Kidney epithelial cell (primary cell): ENCODE measurements at regions not wholly inside any gene's neighbourhood (a gene's known extent, or its start where the extent isn't known, plus 50 kb on each side); places are given as distances from the start of the nearest gene placed in this dataset.

Source experiments
- DNase-seq: peaks from one replicate; pipeline ENCODE4 v3.0.0-alpha.2; 2010; ENCODE audit warnings: low read depth
- H3K27me3 ChIP-seq: 2 replicates; pipeline ENCODE4 v1.6.0; 2011; ENCODE audit warnings: low read length; ENCODE audit not compliant: control insufficient read depth, insufficient read depth
- H3K36me3 ChIP-seq: 2 replicates; pipeline ENCODE4 v1.5.1; 2011; ENCODE audit warnings: low read length; ENCODE audit not compliant: control insufficient read depth, insufficient read depth
- H3K4me3 ChIP-seq: 2 replicates; pipeline ENCODE4 v1.5.1; 2011; ENCODE audit warnings: low read depth, mild to moderate bottlenecking, control low read depth, low read length
- TF ChIP-seq, protein P1 (sequence below): IDR thresholded peaks from 2 replicates; pipeline ENCODE4 v1.5.1; 2011; ENCODE audit warnings: mild to moderate bottlenecking, moderate library complexity, low read length, control low read depth, inconsistent platforms; ENCODE audit not compliant: insufficient read depth, poor library complexity, severe bottlenecking

DNA sequence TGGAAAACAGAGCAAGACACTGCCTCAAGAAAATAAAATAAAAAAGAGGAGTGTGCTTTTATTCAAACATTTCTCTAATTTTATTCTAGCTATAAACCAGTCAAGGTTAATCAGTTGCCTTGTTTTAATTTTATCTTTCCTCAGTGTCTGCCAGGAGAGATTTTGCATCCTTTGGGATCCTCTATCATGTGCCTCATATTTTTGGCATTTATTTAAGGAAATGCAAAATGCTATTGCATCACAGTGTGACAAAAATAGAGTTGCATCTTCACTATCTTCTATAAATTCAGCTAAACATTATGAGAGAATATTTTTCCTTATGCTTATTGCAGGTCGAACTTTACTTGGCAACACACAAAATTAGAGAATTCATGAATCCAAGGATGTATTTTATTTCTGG is 639.0 kb upstream of the KLF12 start:
- Histone ChIP-seq H3K27me3 (no peaks in the 10 kb centered on the region), H3K4me3 (no peak overlapping the region), H3K36me3 (no peaks in the 10 kb centered on the region)
- no peak for DNase-seq
- TF ChIP-seq, protein P1, sequence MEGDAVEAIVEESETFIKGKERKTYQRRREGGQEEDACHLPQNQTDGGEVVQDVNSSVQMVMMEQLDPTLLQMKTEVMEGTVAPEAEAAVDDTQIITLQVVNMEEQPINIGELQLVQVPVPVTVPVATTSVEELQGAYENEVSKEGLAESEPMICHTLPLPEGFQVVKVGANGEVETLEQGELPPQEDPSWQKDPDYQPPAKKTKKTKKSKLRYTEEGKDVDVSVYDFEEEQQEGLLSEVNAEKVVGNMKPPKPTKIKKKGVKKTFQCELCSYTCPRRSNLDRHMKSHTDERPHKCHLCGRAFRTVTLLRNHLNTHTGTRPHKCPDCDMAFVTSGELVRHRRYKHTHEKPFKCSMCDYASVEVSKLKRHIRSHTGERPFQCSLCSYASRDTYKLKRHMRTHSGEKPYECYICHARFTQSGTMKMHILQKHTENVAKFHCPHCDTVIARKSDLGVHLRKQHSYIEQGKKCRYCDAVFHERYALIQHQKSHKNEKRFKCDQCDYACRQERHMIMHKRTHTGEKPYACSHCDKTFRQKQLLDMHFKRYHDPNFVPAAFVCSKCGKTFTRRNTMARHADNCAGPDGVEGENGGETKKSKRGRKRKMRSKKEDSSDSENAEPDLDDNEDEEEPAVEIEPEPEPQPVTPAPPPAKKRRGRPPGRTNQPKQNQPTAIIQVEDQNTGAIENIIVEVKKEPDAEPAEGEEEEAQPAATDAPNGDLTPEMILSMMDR, result no peak

DNA sequence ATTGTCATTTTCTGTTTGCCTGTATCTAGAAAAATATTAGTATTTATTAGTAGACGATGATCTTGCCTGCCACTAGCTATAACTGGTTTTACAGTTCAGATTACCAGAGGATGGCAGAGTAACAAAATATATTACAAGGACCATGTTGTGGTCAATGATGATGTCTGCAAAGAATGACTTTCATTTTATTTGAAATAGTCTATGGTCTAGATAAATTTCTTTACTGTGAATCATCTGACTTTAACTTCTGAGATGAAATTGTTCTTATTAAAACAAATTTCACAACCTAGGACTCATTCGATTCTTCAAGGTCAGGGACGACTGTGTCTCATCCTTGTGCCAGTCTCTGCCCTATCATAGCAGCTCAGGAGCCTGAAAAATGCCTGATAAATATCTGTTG is 637.8 kb upstream of the KLF12 start:
- Histone ChIP-seq H3K27me3 (no peaks in the 10 kb centered on the region), H3K36me3 (no peaks in the 10 kb centered on the region), H3K4me3 (no peak overlapping the region)
- TF ChIP-seq, protein P1, result no peak
- DNase-seq, result peak; percentile 31

DNA sequence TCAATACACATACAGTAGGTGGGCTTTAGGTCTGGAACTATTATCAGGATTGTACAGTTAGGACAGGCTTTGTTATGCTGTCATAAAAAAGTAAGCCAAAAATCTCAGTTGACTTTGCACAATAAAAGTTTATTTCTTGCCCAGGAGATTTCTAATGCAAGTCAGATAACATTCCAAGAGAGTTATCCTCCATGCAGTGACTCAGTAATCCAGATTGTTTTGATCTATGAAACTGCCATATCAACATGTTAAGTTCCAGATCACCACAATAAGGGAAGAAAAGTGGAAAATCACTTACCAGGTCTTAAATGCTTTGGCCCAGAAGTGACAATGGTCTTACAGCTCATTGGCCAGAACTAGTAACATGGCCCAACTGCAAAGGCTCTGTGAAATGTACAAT is 636.2 kb upstream of the KLF12 start:
- Histone ChIP-seq H3K4me3 (no peak overlapping the region), H3K27me3 (no peaks in the 10 kb centered on the region), H3K36me3 (no peaks in the 10 kb centered on the region)
- TF ChIP-seq, protein P1, result no peak
- no peak for DNase-seq

DNA sequence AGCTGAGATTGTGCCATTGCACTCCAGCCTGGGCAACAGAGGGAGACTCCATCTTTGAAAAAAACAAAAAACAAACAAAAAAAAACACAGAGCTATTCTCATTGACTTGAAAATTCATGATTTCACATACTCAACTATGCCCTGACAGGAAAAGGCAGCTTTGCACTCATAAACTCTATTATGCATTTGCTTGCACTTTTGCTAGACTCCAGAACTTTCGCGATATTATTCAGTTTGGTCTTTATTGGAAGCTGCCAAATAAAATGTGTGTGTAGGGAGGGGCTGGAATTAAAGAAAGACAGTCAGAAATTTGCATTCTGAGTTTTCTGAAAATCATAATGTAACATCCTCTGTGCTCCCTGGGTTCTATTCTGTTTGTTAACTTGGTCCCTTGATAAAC is 635.1 kb upstream of the KLF12 start:
- no peak for DNase-seq
- TF ChIP-seq, protein P1, result no peak
- Histone ChIP-seq H3K4me3 (no peak overlapping the region), H3K36me3 (no peaks in the 10 kb centered on the region), H3K27me3 (no peaks in the 10 kb centered on the region)

DNA sequence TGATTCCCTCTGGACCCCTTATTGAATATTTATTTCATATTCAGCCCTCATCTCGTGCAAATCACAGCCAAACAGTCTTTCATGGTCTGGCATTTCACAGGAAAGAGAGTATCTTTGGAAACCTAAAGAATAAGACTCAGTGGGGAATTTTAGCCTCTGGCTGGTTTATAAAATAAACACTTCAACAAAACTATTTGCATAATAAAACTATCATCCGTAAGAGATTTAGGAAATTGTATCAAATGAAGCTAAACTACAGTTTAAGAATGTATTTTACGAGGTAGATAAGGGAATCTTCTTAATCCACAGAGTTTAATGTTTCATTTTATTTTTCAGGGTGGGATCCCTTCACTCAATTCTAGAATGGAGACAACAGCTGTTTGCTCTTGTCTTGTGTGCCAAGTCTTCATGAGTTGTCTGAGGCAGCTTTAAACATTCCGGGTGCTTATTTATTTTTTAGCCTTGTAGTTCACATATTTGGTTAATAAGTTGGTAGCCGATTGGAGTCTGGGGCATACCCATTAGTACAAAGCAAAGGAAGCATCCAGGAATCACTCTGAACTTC is 634.4 kb upstream of the KLF12 start:
- TF ChIP-seq, protein P1, result no peak
- Histone ChIP-seq H3K27me3 (no peaks in the 10 kb centered on the region), H3K36me3 (no peaks in the 10 kb centered on the region), H3K4me3 (no peak overlapping the region)
- DNase-seq, result no peak

DNA sequence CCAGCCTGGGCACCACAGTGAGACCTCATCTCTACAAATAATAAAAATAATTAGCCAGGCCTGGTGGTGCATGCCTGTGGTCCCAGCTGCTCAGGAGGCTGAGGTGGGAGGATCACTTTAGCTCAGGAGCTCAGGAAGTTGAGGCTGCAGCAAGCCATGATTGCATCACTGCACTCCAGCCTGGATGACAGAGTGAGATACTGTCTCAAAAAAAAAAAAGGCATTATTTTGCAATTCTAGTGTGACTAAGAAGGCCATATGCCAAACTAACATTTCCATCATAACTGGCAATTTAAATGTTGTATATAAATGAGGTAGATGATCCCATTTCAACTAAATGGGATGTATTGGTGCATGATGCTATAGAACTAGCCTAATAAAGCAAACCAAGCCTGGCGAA is 632.8 kb upstream of the KLF12 start:
- TF ChIP-seq, protein P1, result no peak
- no peak for DNase-seq
- Histone ChIP-seq H3K27me3 (no peaks in the 10 kb centered on the region), H3K4me3 (no peak overlapping the region), H3K36me3 (no peaks in the 10 kb centered on the region)
